ENCODE measurements at regions not wholly inside any gene's neighbourhood (a gene's known extent, or its start where the extent isn't known, plus 50 kb on each side); places are given as distances from the start of the nearest gene placed in this dataset.

- Histone ChIP-seq H2AFZ (no peak overlapping the region), H3K27ac (ENCODE audit: low read depth) (no peak overlapping the region), H3K4me1 (ENCODE audit: insufficient read depth) (no peaks in the 10 kb centered on the region), H3K4me3 (no peak overlapping the region), H3K36me3 (ENCODE audit: insufficient read depth) (no peaks in the 10 kb centered on the region), H3K9me2 (ENCODE audit: insufficient read depth) (no peaks in the 10 kb centered on the region), H4K20me1 (replicated peaks; ENCODE audit: insufficient read depth) (no peaks in the 10 kb centered on the region), H3K79me2 (replicated peaks; ENCODE audit: insufficient read depth) (no peaks in the 10 kb centered on the region), H3K27me3 (ENCODE audit: insufficient read depth) (no peaks in the 10 kb centered on the region), H3F3A (replicated peaks; ENCODE audit: low read depth) (no peaks in the 10 kb centered on the region), H3K4me2 (no peak overlapping the region)
- Mint-ChIP-seq H3K4me3 (no peak overlapping the region), H3K27me3 (ENCODE audit: insufficient read depth, low read depth, poor library complexity) (peaks cover 14% of the 10 kb centered on the region), H3K27ac (no peak overlapping the region), H3K4me1 (no peaks in the 10 kb centered on the region), H3K9me3 (peaks cover 4% of the 10 kb centered on the region; the same call in 2 of the 3 replicates), H3K36me3 (ENCODE audit: low read depth) (no peaks in the 10 kb centered on the region)
- ATAC-seq (no peak), DNase-seq (ENCODE audit: low spot score) (no peak)
- TF ChIP-seq EZH2phosphoT487 (IDR thresholded peaks at IDR 0.05; ENCODE audit: unreplicated experiment) (no peak), CREB1 (CRISPR knock-in tag; IDR thresholded peaks at IDR 0.05; ENCODE audit: low read depth) (no peak), ZNF114 (CRISPR knock-in tag; IDR thresholded peaks at IDR 0.05) (no peak), ZNF331 (CRISPR knock-in tag; IDR thresholded peaks at IDR 0.05; ENCODE audit: low read depth) (no peak), REST (IDR thresholded peaks at IDR 0.05; ENCODE audit: unreplicated experiment) (no peak), EZH2 (IDR thresholded peaks at IDR 0.05; ENCODE audit: low read depth, unreplicated experiment) (no peak), JUNB (IDR thresholded peaks at IDR 0.05; ENCODE audit: unreplicated experiment) (no peak), ETS1 (IDR thresholded peaks at IDR 0.05) (no peak), POLR2AphosphoS5 (IDR thresholded peaks at IDR 0.05; ENCODE audit: low read depth) (no peak), CTCF (conservative IDR thresholded peaks at IDR 0.05; ENCODE audit: low read depth in 2 of 2) (no peak), STAT1 (IDR thresholded peaks at IDR 0.05; ENCODE audit: unreplicated experiment) (no peak), NANOG (IDR thresholded peaks at IDR 0.05; ENCODE audit: borderline replicate concordance) (no peak), ZNF462 (CRISPR knock-in tag; IDR thresholded peaks at IDR 0.05) (no peak)
Measured at GRCh38 chr16:81165411-81166097, 69.4 kb upstream of the GCSH start.
